LoVo (cell line): ENCODE measurements at regions not wholly inside any gene's neighbourhood (a gene's known extent, or its start where the extent isn't known, plus 50 kb on each side); places are given as distances from the start of the nearest gene placed in this dataset.

ENCODE experiments used
- DNase-seq: peaks from one replicate; pipeline ENCODE4 v3.0.0-alpha.2; 2016; ENCODE audit warnings: low spot score

DNA sequence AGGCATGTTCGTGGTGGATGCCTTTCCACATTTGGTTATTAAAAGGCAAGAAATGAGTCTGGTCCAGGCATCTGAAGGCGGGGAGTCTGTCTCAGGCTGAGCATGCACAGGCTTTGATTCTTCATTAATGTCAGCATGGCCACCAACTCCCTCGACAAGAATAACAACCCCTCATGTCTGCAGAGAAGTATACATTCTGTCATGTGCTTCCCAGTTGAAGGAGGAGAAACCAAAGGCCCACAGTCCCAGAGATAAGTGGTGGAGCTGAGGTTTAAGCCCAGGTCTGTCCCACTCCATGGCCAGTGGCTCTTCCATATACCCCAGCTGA, 61.6 kb upstream of the LAPTM5 start:
- no peak for DNase-seq

GRCh38 chr1:30818568-30819243, 61.1 kb upstream of the LAPTM5 start:
- DNase-seq = no peak

DNA sequence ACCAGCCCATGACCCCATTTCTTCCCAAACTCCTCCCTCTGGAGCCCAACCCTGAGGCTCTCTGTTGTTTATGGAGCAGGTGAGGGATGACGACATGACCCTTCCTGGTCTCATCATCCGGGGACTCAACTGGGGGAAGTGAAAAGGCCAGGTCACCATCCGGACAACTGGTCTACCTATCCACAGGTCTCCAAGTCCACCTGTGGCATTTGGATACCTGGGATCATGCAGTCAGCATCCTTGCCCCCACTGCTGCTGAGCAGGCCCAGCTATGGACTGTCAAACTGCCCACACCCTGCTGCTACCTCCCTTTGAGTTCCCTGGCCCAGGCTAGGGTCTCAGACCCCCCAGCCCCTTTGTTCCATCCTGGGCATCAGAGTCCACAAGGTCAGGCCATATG, 60.0 kb upstream of the LAPTM5 start:
- DNase-seq = no peak

DNA sequence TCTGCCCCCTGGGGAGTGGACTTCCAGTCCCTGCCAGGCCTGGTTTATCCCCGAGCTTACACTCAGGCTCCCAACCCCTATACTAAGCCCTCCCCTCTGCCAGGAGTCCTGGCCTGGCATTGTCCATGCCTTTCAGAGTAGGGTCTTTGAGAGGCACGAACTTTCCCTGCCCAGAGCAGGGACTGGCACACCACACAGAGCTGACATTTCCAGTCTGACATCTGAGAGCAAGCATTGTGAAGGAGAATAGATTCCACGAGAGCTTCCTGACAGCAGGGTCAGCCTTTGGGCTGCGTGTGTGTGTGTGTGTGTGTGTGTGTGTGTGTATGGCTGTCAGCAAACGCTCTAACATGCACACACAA, 59.5 kb upstream of the LAPTM5 start:
- DNase-seq = no peak

GRCh38 chr1:30816211-30817076, 58.9 kb upstream of the LAPTM5 start:
- DNase-seq = peak; percentile 48

DNA sequence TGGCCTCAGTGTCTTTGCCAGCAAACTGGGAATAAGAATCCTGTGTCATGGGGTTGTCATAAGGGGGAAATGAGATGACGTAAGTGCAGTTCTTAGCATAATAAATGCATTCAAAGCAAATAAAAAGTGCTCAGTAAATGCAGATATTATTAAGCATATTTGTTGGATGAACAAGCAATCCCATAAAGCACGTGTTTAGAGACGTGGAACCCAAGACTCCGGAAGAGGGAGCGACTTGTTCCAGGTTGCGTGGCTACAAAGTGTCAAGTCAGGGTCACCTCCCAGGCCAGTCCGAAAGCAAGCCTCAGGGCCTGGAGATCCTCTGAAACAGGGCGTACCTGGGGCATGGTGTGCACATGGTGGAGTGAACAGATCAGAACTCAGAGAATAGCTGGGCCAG, 58.0 kb upstream of the LAPTM5 start:
- no peak for DNase-seq

GRCh38 chr1:30814292-30814691, 56.7 kb upstream of the LAPTM5 start:
- DNase-seq = no peak

DNA sequence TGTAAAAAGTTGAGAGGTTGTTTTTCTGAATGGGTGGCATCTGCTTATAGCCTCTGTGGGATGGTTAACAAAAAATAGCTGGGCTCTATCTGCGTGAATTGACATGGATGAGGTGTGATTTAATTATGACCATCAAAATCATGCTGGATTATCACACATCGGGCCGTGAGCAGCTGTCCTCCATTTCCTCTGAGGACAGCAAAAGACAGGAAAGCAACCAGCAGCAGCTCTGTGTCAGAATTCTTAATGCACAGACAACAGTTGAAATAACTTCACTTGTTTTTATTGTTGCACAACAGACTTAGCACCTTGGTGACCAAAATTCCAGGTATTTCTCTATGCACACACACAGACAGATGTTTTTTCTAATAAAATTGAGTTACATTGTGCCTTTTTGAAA, 54.5 kb upstream of the LAPTM5 start:
- DNase-seq = no peak

- no peak for DNase-seq
Observed at GRCh38 chr1:30811187-30811586, 53.6 kb upstream of the LAPTM5 start.

DNA sequence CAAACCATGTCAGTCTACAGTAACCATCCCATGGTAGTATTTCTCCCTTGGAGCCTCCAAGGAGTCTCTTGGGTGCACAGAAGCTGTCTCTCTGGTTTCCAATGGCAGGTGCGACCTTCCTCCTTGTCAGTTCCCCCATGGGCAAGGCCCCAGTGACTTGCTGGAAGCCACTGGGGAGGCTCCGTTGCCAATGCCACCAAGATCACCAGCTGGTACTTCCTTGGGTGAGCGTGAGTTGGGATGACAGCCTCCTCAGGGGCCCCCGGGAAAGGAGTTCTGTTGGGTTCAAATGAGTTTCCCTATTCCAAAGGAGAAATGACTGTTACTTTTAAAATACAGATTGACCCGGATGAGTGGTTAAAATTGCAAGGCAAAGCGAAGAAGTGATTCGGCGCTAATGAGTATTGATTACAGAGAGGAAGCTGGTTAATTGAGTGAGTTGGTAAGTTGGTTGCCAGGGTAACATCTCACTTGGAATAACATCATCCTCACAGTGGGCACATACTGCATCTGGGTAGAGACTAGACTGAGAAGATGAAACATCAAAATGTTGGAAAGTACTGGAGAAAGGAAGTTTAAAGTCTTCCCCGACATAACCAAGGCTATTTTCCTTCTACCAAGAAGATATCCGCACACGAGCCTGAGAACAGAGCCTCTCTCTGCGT, 53.0 kb upstream of the LAPTM5 start:
- DNase-seq = no peak

DNA sequence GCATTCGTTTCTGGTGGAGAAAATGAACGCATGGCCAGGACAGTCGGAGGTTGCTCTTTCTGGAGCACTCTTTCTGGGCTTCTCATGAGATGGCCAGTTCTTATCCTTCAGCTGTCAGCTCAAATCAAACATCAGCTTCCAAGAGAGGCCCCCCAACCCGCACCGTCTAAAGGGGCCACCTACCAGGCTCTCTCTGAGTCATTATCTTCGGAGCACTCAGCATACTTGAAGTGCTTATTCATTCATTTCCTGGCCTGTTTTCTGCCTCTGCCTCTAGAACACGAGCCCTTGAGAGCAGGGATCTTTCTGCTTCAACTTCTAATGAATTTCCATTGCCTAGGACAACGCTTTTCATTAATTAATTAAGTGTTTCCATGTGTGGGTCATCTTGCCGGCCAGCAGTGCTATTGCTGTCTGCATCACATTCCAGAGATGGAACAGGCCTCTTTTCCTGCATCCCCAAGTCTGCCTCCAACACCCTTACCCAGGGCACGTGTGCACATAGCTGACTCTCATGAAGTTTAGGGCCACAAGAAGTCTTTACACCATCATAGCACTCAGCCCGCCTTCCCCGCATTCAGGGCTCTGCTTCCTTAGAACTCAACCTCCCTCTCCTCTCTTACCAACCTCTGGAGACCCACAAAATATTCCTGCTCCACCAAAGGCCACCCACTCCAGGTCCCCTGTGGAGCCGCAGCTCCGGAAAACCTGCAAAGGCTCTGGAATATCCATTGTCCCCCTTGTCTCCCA, 52.1 kb upstream of the LAPTM5 start:
- no peak for DNase-seq

- DNase-seq = no peak
Observed at GRCh38 chr1:30808067-30808662, 50.6 kb upstream of the LAPTM5 start.

DNA sequence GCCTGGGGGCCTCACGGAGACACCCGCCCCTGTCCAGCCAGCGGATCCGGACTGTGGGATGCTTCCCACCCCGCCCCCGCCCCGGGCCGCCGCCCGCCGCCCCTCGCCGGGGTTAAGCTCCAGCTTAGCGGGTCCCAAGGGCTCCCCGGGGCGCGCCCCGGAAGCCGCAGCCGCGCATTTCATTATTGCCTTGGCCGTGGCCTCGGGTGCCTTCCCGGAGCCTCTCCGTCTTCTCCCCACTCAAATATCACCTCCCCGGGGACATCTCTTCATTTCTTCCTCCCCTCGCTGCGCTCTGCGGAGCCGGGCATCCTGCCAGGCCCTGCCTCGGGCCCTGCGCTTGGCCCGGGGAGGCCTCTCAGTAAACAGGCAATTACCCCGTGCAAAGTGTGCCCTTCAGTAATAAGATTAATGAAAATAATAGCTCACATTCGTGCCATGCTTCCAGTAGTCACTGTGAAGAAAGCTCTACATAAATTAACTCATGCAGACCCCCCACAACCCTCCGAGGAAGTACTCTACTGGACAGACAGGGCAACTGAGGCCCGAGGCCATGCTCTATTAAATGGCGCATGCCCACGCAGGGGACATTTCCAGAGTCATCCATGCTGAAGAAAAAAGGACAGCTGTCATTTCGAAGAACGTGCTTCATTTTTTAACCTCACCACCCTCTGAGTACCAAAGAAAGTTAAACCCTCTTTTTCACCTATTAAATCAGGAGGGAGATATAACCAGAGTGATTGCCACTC, 49.9 kb upstream of the LAPTM5 start:
- DNase-seq = no peak
